ENCODE measurements at regions not wholly inside any gene's neighbourhood (a gene's known extent, or its start where the extent isn't known, plus 50 kb on each side); places are given as distances from the start of the nearest gene placed in this dataset.

DNA sequence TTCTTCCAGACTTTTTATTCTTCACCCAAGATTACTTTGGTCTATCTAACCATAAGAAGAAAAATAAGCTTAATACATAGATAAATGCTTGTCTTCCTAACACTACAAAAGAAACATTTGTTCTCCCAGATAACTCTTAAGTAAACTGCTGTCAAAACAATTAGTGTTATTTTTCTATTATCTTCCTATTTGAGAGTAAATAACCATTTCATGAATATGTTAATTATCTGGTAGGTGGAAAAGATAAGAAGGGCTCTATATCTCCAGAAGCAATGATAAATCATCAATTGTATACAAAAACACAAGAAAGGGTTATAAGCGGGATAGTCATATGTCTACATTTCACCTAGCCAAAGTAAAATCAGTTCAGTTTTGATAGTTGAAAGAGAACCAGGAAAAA is 180.4 kb downstream of the ZIC3 start (continued):
- TF ChIP-seq, protein P1, sequence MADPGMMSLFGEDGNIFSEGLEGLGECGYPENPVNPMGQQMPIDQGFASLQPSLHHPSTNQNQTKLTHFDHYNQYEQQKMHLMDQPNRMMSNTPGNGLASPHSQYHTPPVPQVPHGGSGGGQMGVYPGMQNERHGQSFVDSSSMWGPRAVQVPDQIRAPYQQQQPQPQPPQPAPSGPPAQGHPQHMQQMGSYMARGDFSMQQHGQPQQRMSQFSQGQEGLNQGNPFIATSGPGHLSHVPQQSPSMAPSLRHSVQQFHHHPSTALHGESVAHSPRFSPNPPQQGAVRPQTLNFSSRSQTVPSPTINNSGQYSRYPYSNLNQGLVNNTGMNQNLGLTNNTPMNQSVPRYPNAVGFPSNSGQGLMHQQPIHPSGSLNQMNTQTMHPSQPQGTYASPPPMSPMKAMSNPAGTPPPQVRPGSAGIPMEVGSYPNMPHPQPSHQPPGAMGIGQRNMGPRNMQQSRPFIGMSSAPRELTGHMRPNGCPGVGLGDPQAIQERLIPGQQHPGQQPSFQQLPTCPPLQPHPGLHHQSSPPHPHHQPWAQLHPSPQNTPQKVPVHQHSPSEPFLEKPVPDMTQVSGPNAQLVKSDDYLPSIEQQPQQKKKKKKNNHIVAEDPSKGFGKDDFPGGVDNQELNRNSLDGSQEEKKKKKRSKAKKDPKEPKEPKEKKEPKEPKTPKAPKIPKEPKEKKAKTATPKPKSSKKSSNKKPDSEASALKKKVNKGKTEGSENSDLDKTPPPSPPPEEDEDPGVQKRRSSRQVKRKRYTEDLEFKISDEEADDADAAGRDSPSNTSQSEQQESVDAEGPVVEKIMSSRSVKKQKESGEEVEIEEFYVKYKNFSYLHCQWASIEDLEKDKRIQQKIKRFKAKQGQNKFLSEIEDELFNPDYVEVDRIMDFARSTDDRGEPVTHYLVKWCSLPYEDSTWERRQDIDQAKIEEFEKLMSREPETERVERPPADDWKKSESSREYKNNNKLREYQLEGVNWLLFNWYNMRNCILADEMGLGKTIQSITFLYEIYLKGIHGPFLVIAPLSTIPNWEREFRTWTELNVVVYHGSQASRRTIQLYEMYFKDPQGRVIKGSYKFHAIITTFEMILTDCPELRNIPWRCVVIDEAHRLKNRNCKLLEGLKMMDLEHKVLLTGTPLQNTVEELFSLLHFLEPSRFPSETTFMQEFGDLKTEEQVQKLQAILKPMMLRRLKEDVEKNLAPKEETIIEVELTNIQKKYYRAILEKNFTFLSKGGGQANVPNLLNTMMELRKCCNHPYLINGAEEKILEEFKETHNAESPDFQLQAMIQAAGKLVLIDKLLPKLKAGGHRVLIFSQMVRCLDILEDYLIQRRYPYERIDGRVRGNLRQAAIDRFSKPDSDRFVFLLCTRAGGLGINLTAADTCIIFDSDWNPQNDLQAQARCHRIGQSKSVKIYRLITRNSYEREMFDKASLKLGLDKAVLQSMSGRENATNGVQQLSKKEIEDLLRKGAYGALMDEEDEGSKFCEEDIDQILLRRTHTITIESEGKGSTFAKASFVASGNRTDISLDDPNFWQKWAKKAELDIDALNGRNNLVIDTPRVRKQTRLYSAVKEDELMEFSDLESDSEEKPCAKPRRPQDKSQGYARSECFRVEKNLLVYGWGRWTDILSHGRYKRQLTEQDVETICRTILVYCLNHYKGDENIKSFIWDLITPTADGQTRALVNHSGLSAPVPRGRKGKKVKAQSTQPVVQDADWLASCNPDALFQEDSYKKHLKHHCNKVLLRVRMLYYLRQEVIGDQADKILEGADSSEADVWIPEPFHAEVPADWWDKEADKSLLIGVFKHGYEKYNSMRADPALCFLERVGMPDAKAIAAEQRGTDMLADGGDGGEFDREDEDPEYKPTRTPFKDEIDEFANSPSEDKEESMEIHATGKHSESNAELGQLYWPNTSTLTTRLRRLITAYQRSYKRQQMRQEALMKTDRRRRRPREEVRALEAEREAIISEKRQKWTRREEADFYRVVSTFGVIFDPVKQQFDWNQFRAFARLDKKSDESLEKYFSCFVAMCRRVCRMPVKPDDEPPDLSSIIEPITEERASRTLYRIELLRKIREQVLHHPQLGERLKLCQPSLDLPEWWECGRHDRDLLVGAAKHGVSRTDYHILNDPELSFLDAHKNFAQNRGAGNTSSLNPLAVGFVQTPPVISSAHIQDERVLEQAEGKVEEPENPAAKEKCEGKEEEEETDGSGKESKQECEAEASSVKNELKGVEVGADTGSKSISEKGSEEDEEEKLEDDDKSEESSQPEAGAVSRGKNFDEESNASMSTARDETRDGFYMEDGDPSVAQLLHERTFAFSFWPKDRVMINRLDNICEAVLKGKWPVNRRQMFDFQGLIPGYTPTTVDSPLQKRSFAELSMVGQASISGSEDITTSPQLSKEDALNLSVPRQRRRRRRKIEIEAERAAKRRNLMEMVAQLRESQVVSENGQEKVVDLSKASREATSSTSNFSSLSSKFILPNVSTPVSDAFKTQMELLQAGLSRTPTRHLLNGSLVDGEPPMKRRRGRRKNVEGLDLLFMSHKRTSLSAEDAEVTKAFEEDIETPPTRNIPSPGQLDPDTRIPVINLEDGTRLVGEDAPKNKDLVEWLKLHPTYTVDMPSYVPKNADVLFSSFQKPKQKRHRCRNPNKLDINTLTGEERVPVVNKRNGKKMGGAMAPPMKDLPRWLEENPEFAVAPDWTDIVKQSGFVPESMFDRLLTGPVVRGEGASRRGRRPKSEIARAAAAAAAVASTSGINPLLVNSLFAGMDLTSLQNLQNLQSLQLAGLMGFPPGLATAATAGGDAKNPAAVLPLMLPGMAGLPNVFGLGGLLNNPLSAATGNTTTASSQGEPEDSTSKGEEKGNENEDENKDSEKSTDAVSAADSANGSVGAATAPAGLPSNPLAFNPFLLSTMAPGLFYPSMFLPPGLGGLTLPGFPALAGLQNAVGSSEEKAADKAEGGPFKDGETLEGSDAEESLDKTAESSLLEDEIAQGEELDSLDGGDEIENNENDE (IDR thresholded peaks at IDR 0.05; ENCODE audit: insufficient replicate concordance, low read length) = no peak
- TF ChIP-seq POU5F1 (IDR thresholded peaks at IDR 0.05; ENCODE audit: low read depth, low read length) = no peak
- no peak for TF ChIP-seq SIX5 (IDR thresholded peaks at IDR 0.05; ENCODE audit: low read depth, low read length)
